ENCODE measurements at regions not wholly inside any gene's neighbourhood (a gene's known extent, or its start where the extent isn't known, plus 50 kb on each side); places are given as distances from the start of the nearest gene placed in this dataset.

DNA sequence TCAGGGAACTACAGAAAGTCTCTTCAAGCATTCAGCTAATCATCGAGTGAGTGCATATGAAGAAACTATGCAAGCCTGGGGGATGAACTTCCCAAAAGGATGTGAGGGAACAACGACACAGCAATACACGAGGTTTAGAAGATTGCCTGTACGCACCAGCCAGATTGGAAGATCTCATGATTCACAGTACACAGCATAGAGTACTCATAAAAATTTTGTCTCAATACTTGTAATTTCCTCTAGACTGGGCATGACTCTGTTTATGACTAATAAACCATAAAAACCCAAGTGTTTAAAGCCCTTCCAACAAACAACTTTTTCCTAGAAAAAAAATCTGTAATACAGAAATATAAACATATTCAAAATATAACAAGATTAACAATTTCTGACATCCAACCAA lies 279.7 kb downstream of the KCNJ3 start:
- Histone ChIP-seq H3K27me3 (ENCODE audit: control insufficient read depth, insufficient read depth, low read length) (no peaks in the 10 kb centered on the region), H3K36me3 (ENCODE audit: control insufficient read depth, insufficient read depth, low read length) (no peaks in the 10 kb centered on the region), H3K27ac (ENCODE audit: low read length) (no peak overlapping the region), H3K4me1 (ENCODE audit: control insufficient read depth, insufficient read depth, low read length) (no peaks in the 10 kb centered on the region), H3K9me3 (ENCODE audit: control insufficient read depth, insufficient read depth, low read length) (no peaks in the 10 kb centered on the region), H3K4me3 (ENCODE audit: low read length) (no peak overlapping the region)
- H3K4me3 Mint-ChIP-seq, result no peak overlapping the region
- ATAC-seq, result no peak
- H3K4me1 Mint-ChIP-seq, result no peaks in the 10 kb centered on the region
- WGBS (ENCODE audit: insufficient coverage), result 76% methylated on average over 4 of the region's 4 CpGs
- DNase-seq, result no peak
- H3K27ac Mint-ChIP-seq, result no peak overlapping the region
- TF ChIP-seq CTCF (IDR thresholded peaks at IDR 0.05), result no peak
- no peaks in the 10 kb centered on the region for H3K36me3 Mint-ChIP-seq
- intact Hi-C loops (cut with micrococcal nuclease), result no loop called here
- peaks cover 8 to 11% of the 10 kb centered on the region in 2 donors for H3K9me3 Mint-ChIP-seq
- H3K27me3 Mint-ChIP-seq (ENCODE audit: low read depth in 2 of 2), result no peaks in the 10 kb centered on the region

- DNase-seq (no peak), ATAC-seq (no peak)
- Mint-ChIP-seq H3K27ac (no peak overlapping the region), H3K27me3 (ENCODE audit: low read depth in 2 of 2) (no peaks in the 10 kb centered on the region), H3K36me3 (no peaks in the 10 kb centered on the region), H3K4me3 (no peak overlapping the region), H3K9me3 (peaks cover 8 to 11% of the 10 kb centered on the region in 2 donors), H3K4me1 (no peaks in the 10 kb centered on the region)
- Histone ChIP-seq H3K4me3 (ENCODE audit: low read length) (no peak overlapping the region), H3K4me1 (ENCODE audit: control insufficient read depth, insufficient read depth, low read length) (no peaks in the 10 kb centered on the region), H3K27me3 (ENCODE audit: control insufficient read depth, insufficient read depth, low read length) (no peaks in the 10 kb centered on the region), H3K27ac (ENCODE audit: low read length) (no peak overlapping the region), H3K36me3 (ENCODE audit: control insufficient read depth, insufficient read depth, low read length) (no peaks in the 10 kb centered on the region), H3K9me3 (ENCODE audit: control insufficient read depth, insufficient read depth, low read length) (no peaks in the 10 kb centered on the region)
- intact Hi-C loops (cut with micrococcal nuclease), result no loop called here
- no peak for TF ChIP-seq CTCF (IDR thresholded peaks at IDR 0.05)
- 50% methylated on average over 1 of the region's 2 CpGs for WGBS (ENCODE audit: insufficient coverage)
Observed at GRCh38 chr2:154974041-154974440, 275.5 kb downstream of the KCNJ3 start.

DNA sequence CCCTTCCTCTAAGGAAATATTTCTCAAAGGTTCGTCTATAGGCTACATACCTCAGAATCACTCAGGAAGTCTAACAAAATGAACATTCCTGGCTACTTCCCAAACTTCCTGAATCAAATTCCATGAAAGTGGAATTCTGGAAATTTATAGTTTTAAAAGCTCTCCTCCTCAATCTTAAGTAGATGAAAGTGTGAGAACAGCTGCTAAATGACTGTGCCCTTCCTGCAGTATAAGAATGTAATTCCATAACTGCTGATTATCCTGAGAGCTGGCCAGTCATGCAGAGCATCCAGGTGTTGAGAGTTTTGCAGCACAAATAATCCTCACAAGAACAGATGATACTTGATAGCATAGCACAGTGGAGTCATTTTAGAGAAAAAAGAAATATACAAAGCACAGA lies 265.0 kb downstream of the KCNJ3 start:
- H3K27me3 Mint-ChIP-seq (ENCODE audit: low read depth in 2 of 2), result no peaks in the 10 kb centered on the region
- DNase-seq (no peak), ATAC-seq (no peak)
- Histone ChIP-seq H3K27ac (ENCODE audit: low read length) (no peak overlapping the region), H3K9me3 (ENCODE audit: control insufficient read depth, insufficient read depth, low read length) (no peaks in the 10 kb centered on the region), H3K4me1 (ENCODE audit: control insufficient read depth, insufficient read depth, low read length) (no peaks in the 10 kb centered on the region), H3K4me3 (ENCODE audit: low read length) (no peak overlapping the region), H3K27me3 (ENCODE audit: control insufficient read depth, insufficient read depth, low read length) (no peaks in the 10 kb centered on the region), H3K36me3 (ENCODE audit: control insufficient read depth, insufficient read depth, low read length) (no peaks in the 10 kb centered on the region)
- no peak overlapping the region for H3K4me3 Mint-ChIP-seq
- peaks cover 10 to 11% of the 10 kb centered on the region in 2 donors for H3K9me3 Mint-ChIP-seq
- H3K4me1 Mint-ChIP-seq, result no peaks in the 10 kb centered on the region
- no peak overlapping the region for H3K27ac Mint-ChIP-seq
- WGBS (ENCODE audit: insufficient coverage), result 100% methylated on average over 1 of the region's 1 CpG
- TF ChIP-seq CTCF (IDR thresholded peaks at IDR 0.05), result no peak
- intact Hi-C loops (cut with micrococcal nuclease), result no loop called here
- H3K36me3 Mint-ChIP-seq, result peaks cover 7% of the 10 kb centered on the region

- H3K27me3 Mint-ChIP-seq (ENCODE audit: low read depth in 2 of 2), result no peaks in the 10 kb centered on the region
- WGBS (ENCODE audit: insufficient coverage), result no CpG with 5 or more reads among the region's 2 CpGs
- H3K4me1 Mint-ChIP-seq, result no peaks in the 10 kb centered on the region
- H3K4me3 Mint-ChIP-seq, result no peak overlapping the region
- Histone ChIP-seq H3K36me3 (ENCODE audit: control insufficient read depth, insufficient read depth, low read length) (no peaks in the 10 kb centered on the region), H3K4me1 (ENCODE audit: control insufficient read depth, insufficient read depth, low read length) (no peaks in the 10 kb centered on the region), H3K9me3 (ENCODE audit: control insufficient read depth, insufficient read depth, low read length) (no peaks in the 10 kb centered on the region), H3K27me3 (ENCODE audit: control insufficient read depth, insufficient read depth, low read length) (no peaks in the 10 kb centered on the region), H3K4me3 (ENCODE audit: low read length) (no peak overlapping the region), H3K27ac (ENCODE audit: low read length) (no peak overlapping the region)
- intact Hi-C loops (cut with micrococcal nuclease), result no loop called here
- TF ChIP-seq CTCF (IDR thresholded peaks at IDR 0.05), result no peak
- H3K36me3 Mint-ChIP-seq, result peaks cover 7% of the 10 kb centered on the region
- DNase-seq, result no peak
- H3K27ac Mint-ChIP-seq, result no peak overlapping the region
- no peak for ATAC-seq
- peaks cover 12 to 14% of the 10 kb centered on the region in 2 donors for H3K9me3 Mint-ChIP-seq
Observed at GRCh38 chr2:154961676-154962075, 263.2 kb downstream of the KCNJ3 start.

Measured in natural killer cell (primary cell).